ENCODE measurements at regions not wholly inside any gene's neighbourhood (a gene's known extent, or its start where the extent isn't known, plus 50 kb on each side); places are given as distances from the start of the nearest gene placed in this dataset.

DNA sequence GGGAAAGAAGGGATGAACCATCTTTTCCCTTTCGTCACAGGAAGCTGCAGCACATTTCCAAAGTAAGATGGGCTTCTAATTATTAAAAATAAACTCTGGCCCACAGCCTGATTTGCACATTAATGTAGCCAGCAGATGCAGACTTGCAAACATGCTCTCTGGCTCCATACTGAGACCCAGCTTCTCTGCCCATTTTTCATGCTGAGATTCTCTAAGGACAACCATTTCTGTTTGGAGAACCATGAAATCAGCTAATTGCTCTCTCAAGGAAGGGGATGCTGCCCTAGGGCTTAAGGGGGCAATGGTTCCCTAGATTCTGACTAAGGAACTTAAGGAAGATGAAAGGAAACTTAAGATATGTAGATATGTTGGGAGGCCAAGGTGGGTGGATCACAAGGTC, 63.0 kb upstream of the CES5A start:
- DNase-seq, result no peak

DNA sequence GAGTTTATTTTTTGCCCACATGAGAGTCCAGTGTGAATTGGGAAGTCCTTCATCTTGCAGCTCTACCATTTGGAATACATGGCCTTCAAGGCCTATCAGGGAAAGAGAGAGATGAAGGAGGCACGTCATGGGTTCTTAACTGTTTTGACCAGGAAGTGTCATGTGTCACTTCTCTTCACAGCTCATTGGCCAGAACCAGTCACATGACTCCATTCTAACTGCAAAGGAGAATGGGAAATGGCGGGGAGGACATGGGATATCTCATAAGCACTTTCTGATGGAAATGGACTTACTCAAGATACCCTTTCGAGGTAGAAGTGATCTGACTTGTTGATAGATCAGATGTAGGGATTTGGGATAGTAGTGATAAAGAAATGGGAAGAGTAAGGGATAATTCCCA, 57.9 kb upstream of the CES5A start:
- no peak for DNase-seq

DNA sequence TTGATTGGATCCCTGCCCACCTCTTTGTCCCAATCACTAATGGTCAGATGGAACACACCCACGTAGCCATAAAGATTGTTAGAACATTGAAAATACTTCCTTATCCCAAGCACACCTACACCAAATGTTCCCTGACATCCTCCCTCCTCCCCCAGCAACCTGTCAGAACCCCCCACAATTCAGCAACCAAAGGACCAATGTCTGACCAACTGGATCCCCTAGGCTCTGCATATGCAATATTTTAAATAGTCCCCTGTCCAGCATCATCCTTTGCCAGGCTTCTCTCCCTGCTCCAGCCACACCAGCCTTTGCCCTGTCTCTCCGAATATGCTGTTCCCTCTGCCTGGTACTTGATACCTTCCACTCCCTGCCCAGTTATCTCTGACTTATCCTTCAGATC, 54.9 kb upstream of the CES5A start:
- no peak for DNase-seq

DNA sequence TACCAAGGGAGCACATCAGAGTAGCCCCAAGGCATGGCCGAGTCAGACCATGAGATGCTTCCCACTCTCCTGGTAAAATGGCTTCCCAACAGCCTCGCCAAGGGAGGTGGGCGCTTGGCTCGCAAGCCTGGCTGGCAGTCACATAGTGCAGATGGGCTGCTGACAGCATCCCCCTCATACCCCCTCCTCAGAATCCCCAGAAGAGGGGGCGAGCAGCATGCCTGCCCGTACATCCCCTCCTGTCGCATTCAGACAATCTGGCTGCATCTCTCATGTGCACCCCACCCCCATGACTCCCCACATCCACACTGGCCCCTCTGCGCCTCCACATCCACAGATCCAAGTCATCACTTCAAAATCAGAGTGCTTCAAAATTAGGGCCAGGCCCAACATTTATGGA, 54.0 kb upstream of the CES5A start:
- DNase-seq, result no peak

GRCh38 chr16:55925242-55925641, 50.1 kb upstream of the CES5A start:
- no peak for DNase-seq
